ENCODE measurements at regions not wholly inside any gene's neighbourhood (a gene's known extent, or its start where the extent isn't known, plus 50 kb on each side); places are given as distances from the start of the nearest gene placed in this dataset.

DNA sequence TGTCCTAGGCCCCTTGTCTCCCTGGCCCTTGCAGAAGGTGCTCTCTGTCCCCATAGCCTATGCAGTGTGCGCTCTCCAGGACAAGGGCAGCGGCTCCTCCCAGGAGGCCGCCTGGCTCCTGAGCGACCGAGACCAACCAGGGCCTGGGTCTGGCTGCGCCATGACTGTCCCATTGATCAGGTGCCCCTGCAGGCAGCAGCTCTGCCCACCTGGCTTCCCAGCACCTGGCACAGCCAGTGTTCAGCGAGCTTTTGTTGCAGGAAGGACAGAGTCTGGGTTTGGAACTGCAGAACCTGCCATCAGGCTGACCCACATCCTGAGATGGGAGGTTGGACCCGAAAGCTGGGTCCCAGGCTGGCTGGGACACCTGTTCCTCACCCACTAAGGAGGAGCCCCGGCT is 1001.1 kb downstream of the BRD1 start:
- TF ChIP-seq POLR2AphosphoS5 (IDR thresholded peaks at IDR 0.05; ENCODE audit: low read depth, low read length), result no peak
- TF ChIP-seq, protein P1, sequence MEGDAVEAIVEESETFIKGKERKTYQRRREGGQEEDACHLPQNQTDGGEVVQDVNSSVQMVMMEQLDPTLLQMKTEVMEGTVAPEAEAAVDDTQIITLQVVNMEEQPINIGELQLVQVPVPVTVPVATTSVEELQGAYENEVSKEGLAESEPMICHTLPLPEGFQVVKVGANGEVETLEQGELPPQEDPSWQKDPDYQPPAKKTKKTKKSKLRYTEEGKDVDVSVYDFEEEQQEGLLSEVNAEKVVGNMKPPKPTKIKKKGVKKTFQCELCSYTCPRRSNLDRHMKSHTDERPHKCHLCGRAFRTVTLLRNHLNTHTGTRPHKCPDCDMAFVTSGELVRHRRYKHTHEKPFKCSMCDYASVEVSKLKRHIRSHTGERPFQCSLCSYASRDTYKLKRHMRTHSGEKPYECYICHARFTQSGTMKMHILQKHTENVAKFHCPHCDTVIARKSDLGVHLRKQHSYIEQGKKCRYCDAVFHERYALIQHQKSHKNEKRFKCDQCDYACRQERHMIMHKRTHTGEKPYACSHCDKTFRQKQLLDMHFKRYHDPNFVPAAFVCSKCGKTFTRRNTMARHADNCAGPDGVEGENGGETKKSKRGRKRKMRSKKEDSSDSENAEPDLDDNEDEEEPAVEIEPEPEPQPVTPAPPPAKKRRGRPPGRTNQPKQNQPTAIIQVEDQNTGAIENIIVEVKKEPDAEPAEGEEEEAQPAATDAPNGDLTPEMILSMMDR (IDR thresholded peaks at IDR 0.05 in 2 of 3, conservative IDR thresholded peaks at IDR 0.05 in 1 of 3; ENCODE audit: borderline replicate concordance in 1 of 3, insufficient read depth in 1 of 3, low read depth in 2 of 3, low read length in 2 of 3), result no peak
- TF ChIP-seq, protein P2, sequence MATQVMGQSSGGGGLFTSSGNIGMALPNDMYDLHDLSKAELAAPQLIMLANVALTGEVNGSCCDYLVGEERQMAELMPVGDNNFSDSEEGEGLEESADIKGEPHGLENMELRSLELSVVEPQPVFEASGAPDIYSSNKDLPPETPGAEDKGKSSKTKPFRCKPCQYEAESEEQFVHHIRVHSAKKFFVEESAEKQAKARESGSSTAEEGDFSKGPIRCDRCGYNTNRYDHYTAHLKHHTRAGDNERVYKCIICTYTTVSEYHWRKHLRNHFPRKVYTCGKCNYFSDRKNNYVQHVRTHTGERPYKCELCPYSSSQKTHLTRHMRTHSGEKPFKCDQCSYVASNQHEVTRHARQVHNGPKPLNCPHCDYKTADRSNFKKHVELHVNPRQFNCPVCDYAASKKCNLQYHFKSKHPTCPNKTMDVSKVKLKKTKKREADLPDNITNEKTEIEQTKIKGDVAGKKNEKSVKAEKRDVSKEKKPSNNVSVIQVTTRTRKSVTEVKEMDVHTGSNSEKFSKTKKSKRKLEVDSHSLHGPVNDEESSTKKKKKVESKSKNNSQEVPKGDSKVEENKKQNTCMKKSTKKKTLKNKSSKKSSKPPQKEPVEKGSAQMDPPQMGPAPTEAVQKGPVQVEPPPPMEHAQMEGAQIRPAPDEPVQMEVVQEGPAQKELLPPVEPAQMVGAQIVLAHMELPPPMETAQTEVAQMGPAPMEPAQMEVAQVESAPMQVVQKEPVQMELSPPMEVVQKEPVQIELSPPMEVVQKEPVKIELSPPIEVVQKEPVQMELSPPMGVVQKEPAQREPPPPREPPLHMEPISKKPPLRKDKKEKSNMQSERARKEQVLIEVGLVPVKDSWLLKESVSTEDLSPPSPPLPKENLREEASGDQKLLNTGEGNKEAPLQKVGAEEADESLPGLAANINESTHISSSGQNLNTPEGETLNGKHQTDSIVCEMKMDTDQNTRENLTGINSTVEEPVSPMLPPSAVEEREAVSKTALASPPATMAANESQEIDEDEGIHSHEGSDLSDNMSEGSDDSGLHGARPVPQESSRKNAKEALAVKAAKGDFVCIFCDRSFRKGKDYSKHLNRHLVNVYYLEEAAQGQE (IDR thresholded peaks at IDR 0.05; ENCODE audit: low read depth), result no peak
- no peak for TF ChIP-seq POLR2A (IDR thresholded peaks at IDR 0.05; ENCODE audit: borderline replicate concordance, extremely low read depth, insufficient read depth, insufficient read length)
- TF ChIP-seq, protein P3, sequence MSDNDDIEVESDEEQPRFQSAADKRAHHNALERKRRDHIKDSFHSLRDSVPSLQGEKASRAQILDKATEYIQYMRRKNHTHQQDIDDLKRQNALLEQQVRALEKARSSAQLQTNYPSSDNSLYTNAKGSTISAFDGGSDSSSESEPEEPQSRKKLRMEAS (IDR thresholded peaks at IDR 0.05), result no peak
- TF ChIP-seq RAD21 (IDR thresholded peaks at IDR 0.05; ENCODE audit: low read depth), result no peak
- no peak for TF ChIP-seq EZH2phosphoT487 (IDR thresholded peaks at IDR 0.05; ENCODE audit: borderline replicate concordance)
- no peak for TF ChIP-seq SIN3A (IDR thresholded peaks at IDR 0.05; ENCODE audit: low read depth)
- TF ChIP-seq, protein P4, sequence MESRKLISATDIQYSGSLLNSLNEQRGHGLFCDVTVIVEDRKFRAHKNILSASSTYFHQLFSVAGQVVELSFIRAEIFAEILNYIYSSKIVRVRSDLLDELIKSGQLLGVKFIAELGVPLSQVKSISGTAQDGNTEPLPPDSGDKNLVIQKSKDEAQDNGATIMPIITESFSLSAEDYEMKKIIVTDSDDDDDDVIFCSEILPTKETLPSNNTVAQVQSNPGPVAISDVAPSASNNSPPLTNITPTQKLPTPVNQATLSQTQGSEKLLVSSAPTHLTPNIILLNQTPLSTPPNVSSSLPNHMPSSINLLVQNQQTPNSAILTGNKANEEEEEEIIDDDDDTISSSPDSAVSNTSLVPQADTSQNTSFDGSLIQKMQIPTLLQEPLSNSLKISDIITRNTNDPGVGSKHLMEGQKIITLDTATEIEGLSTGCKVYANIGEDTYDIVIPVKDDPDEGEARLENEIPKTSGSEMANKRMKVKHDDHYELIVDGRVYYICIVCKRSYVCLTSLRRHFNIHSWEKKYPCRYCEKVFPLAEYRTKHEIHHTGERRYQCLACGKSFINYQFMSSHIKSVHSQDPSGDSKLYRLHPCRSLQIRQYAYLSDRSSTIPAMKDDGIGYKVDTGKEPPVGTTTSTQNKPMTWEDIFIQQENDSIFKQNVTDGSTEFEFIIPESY (IDR thresholded peaks at IDR 0.05; ENCODE audit: extremely low read depth, insufficient replicate concordance, low read length), result no peak
- no peak for TF ChIP-seq EZH2 (IDR thresholded peaks at IDR 0.05)
- TF ChIP-seq SRF (IDR thresholded peaks at IDR 0.05; ENCODE audit: low read depth), result no peak
- TF ChIP-seq JUND (IDR thresholded peaks at IDR 0.05), result no peak
